A549 (cell line): ENCODE measurements at regions not wholly inside any gene's neighbourhood (a gene's known extent, or its start where the extent isn't known, plus 50 kb on each side); places are given as distances from the start of the nearest gene placed in this dataset.

Experiments
- ATAC-seq, 2 experiments: fragments of 200-7000 bp in 1 of 2; fragments of >200 bp in 1 of 2; cut with Nextera tagmentation in 1 of 2; cut with Tn5 transposase in 1 of 2; 3 replicates each; pipeline versions ENCODE4 v1.8.0 to v1.9.1; 2018 to 2020; ENCODE audit warnings: mild to moderate bottlenecking in 1 of 2, moderate library complexity in 1 of 2
- CTCF ChIA-PET: fragments of 300-600 bp; sonication (Branson Sonifier 250); formaldehyde crosslinking; extraction: SDS; loops from one replicate; lab custom pipeline; 2021; ENCODE audit warnings: antibody characterized with exemption, inconsistent platforms; lab: Yijun Ruan, JAX
- POLR2A ChIA-PET: fragments of 350-600 bp; formaldehyde crosslinking; extraction: SDS; loops from one replicate; lab custom pipeline; 2021; ENCODE audit warnings: antibody characterized with exemption, inconsistent platforms; lab: Yijun Ruan, JAX
- DNase-seq, 2 experiments: peaks; one replicate each; pipeline versions ENCODE4 v3.0.0 to v3.0.0-alpha.2; 2011 to 2016; ENCODE audit warnings: low read depth in 1 of 2, low spot score in 1 of 2
- FAIRE-seq: peaks from 2 replicates; lab custom pipeline; 2011; peaks lifted over from hg19 to GRCh38; lab: Jason Lieb, UNC
- H3K27ac ChIP-seq, 2 experiments: fragments of >200 bp; sonication (Bioruptor Twin); formaldehyde crosslinking; 3 replicates each; pipeline ENCODE4 v1.5.1; 2016 to 2017
- H3K4me1 ChIP-seq: fragments of >200 bp; sonication (Bioruptor Twin); formaldehyde crosslinking; 3 replicates; pipeline ENCODE4 v1.6.1; 2016
- H3K4me2 ChIP-seq: fragments of >200 bp; sonication (Bioruptor Twin); formaldehyde crosslinking; 3 replicates; pipeline ENCODE4 v1.6.1; 2016
- H3K4me3 ChIP-seq: fragments of >200 bp; sonication (Bioruptor Twin); formaldehyde crosslinking; 3 replicates; pipeline ENCODE4 v1.5.1; 2016
- H3K9me3 ChIP-seq: fragments of >200 bp; sonication (Bioruptor Twin); formaldehyde crosslinking; 3 replicates; pipeline ENCODE4 v1.6.1; 2016
- ATOH8 ChIP-seq: fragments of 250-450 bp; sonication (Bioruptor Pico); IDR thresholded peaks from 2 replicates; pipeline ENCODE4 v1.5.0; 2020; ENCODE audit warnings: low read depth, mild to moderate bottlenecking, moderate library complexity
- BCL3 ChIP-seq: fragments of >200 bp; sonication (Bioruptor Twin); formaldehyde crosslinking; IDR thresholded peaks from 3 replicates; pipeline ENCODE4 v1.6.1; 2016
- BHLHE40 ChIP-seq: IDR thresholded peaks from 2 replicates; pipeline ENCODE4 v1.6.1; 2012; ENCODE audit warnings: low read depth, low read length, inconsistent platforms
- CBX2 ChIP-seq: fragments of 200-600 bp; sonication (generic); IDR thresholded peaks from 2 replicates; pipeline ENCODE4 v1.6.1; 2016; ENCODE audit warnings: low read depth, mild to moderate bottlenecking, borderline replicate concordance
- CBX8 ChIP-seq: fragments of 200-600 bp; sonication (generic); IDR thresholded peaks from 2 replicates; pipeline ENCODE4 v1.6.1; 2016
- CHD2 ChIP-seq: fragments of 150-350 bp; IDR thresholded peaks from 2 replicates; pipeline ENCODE4 v1.6.1; 2014; ENCODE audit warnings: low read length; ENCODE audit not compliant: partially characterized antibody
- CHD4 ChIP-seq: fragments of 200-600 bp; sonication (generic); IDR thresholded peaks from 2 replicates; pipeline ENCODE4 v1.6.1; 2016; ENCODE audit warnings: antibody characterized with exemption, mild to moderate bottlenecking, borderline replicate concordance
- E2F6 ChIP-seq: IDR thresholded peaks from 2 replicates; pipeline ENCODE4 v1.6.1; 2012; ENCODE audit warnings: low read depth, borderline replicate concordance
- FOSB ChIP-seq: fragments of 250-450 bp; sonication (Bioruptor Pico); IDR thresholded peaks from 2 replicates; pipeline ENCODE4 v1.5.0; 2020; ENCODE audit warnings: mild to moderate bottlenecking, moderate library complexity
- FOSL2 ChIP-seq, 2 experiments: fragments of 450-650 bp in 1 of 2; fragments of >200 bp in 1 of 2; sonication (Bioruptor Twin) in 1 of 2; formaldehyde crosslinking; IDR thresholded peaks; 2 replicates each; pipeline versions ENCODE4 v1.5.0 to v1.6.1; 2016 to 2020; ENCODE audit warnings: mild to moderate bottlenecking in 1 of 2, moderate library complexity in 1 of 2
- GATA3 ChIP-seq: IDR thresholded peaks from 2 replicates; pipeline ENCODE4 v1.6.1; 2012; ENCODE audit warnings: borderline replicate concordance
- HDAC2 ChIP-seq: fragments of 200-600 bp; sonication (generic); IDR thresholded peaks from 2 replicates; pipeline ENCODE4 v1.6.1; 2016
- HES2 ChIP-seq: fragments of >200 bp; sonication (Bioruptor Twin); formaldehyde crosslinking; IDR thresholded peaks from 2 replicates; pipeline ENCODE4 v1.6.1; 2016
- HOXA7 ChIP-seq: fragments of 250-450 bp; sonication (Bioruptor Pico); IDR thresholded peaks from 2 replicates; pipeline ENCODE4 v1.5.0; 2020; ENCODE audit warnings: mild to moderate bottlenecking, moderate library complexity
- JUNB ChIP-seq: fragments of >200 bp; sonication (Bioruptor Twin); formaldehyde crosslinking; IDR thresholded peaks from 2 replicates; pipeline ENCODE4 v1.6.1; 2016
- KDM5A ChIP-seq: fragments of 200-600 bp; sonication (generic); IDR thresholded peaks from 2 replicates; pipeline ENCODE4 v1.6.1; 2016; ENCODE audit warnings: antibody characterized with exemption, mild to moderate bottlenecking
- MAFK ChIP-seq: fragments of 450-650 bp; IDR thresholded peaks from 2 replicates; pipeline ENCODE4 v1.6.1; 2014; ENCODE audit not compliant: partially characterized antibody
- MAZ ChIP-seq: fragments of 150-350 bp; IDR thresholded peaks from 2 replicates; pipeline ENCODE4 v1.6.1; 2014; ENCODE audit warnings: antibody characterized with exemption, low read depth, low read length, borderline replicate concordance
- MYC ChIP-seq: IDR thresholded peaks from 2 replicates; pipeline ENCODE4 v1.6.1; 2012; ENCODE audit warnings: mild to moderate bottlenecking, inconsistent platforms, low read length, improper control_type of control experiment, borderline replicate concordance
- PHF8 ChIP-seq: fragments of 200-600 bp; sonication (generic); IDR thresholded peaks from 2 replicates; pipeline ENCODE4 v1.6.1; 2016; ENCODE audit warnings: low read depth, mild to moderate bottlenecking, antibody characterized with exemption, moderate library complexity, borderline replicate concordance
- SMC3 ChIP-seq: fragments of >200 bp; sonication (Bioruptor Twin); formaldehyde crosslinking; IDR thresholded peaks from 3 replicates; pipeline ENCODE4 v1.6.1; 2018; ENCODE audit warnings: inconsistent platforms
- SREBF2 ChIP-seq: fragments of 450-650 bp; IDR thresholded peaks from 2 replicates; pipeline ENCODE4 v1.6.1; 2014; ENCODE audit warnings: mild to moderate bottlenecking, moderate library complexity
- TP53 ChIP-seq: fragments of 250-450 bp; sonication (Bioruptor Pico); IDR thresholded peaks from 2 replicates; pipeline ENCODE4 v1.5.0; 2021; ENCODE audit warnings: mild to moderate bottlenecking, moderate library complexity
- ZSCAN20 ChIP-seq: fragments of 250-450 bp; sonication (Bioruptor Pico); IDR thresholded peaks from 2 replicates; pipeline ENCODE4 v1.8.0; 2022; ENCODE audit warnings: mild to moderate bottlenecking, moderate library complexity
- WGBS: methylation state at CpG from one replicate; pipeline ENCODE4 v1.1.6; 2017; ENCODE audit errors: missing lambda C conversion rate; 5-methylcytosine and 5-hydroxymethylcytosine counted together

GRCh38 chr10:28841625-28842024 lies 164.3 kb downstream of the BAMBI start:
- peaks cover 47% of the 10 kb centered on the region for H3K4me1 ChIP-seq
- peak overlapping the region; percentile 14 to 58; a peak in 5 of 6 replicates for H3K27ac ChIP-seq
- TF ChIP-seq SMC3: no peak
- no peak for TF ChIP-seq FOSL2 (IDR thresholded peaks at IDR 0.05)
- TF ChIP-seq FOSL2 (CRISPR knock-in tag; IDR thresholded peaks at IDR 0.05): 0 out of 2 replicates have a peak, but pooled peaks have one; percentile 36
- CTCF ChIA-PET: interaction anchor here (1.6 to 3.3 kb wide), 3 partner anchors 34 to 150 kb away, joined by 3 to 15 read pairs (median 4); no protein-coding TSS in a partner anchor
- POLR2A ChIA-PET: interaction anchor here (0.7 kb wide), 1 partner anchor 87 kb away, joined by 3 read pairs; no protein-coding TSS in a partner anchor
- ATAC-seq (peak; percentile 51 to 52; a peak in 5 of 6 replicates), DNase-seq (peak in 1 of 2 experiments; percentile 13), FAIRE-seq (no peak)
- peak overlapping the region; percentile 61 for H3K4me2 ChIP-seq
- H3K4me3 ChIP-seq: no peak overlapping the region
- 41% methylated on average over 2 of the region's 2 CpGs for WGBS
- peaks cover 22% of the 10 kb centered on the region for H3K9me3 ChIP-seq

GRCh38 chr10:28842321-28842720 lies 165.0 kb downstream of the BAMBI start:
- POLR2A ChIA-PET: no interaction called here
- H3K27ac ChIP-seq: peak overlapping the region in 1 of 2 experiments; percentile 14; a peak in 1 of 6 replicates
- peaks cover 22% of the 10 kb centered on the region for H3K9me3 ChIP-seq
- peaks cover 43% of the 10 kb centered on the region for H3K4me1 ChIP-seq
- peak in 1 of 2 experiments; percentile 28 for DNase-seq
- TF ChIP-seq FOSL2 (IDR thresholded peaks at IDR 0.05) (no peak), FOSL2 (CRISPR knock-in tag; IDR thresholded peaks at IDR 0.05) (0 out of 2 replicates have a peak, but pooled peaks have one; percentile 29), PHF8 (no peak)
- TF ChIP-seq, all 56 proteins: peak for 1
- peak in 1 of 2 experiments; percentile 53; a peak in 3 of 6 replicates for ATAC-seq
- no peak for FAIRE-seq
- CTCF ChIA-PET: interaction anchor here (1.6 kb wide), 1 partner anchor 149 kb away, joined by 3 read pairs; no protein-coding TSS in a partner anchor
- 87% methylated on average over 3 of the region's 3 CpGs for WGBS
- Histone ChIP-seq H3K4me2 (peak overlapping the region; percentile 61; the same call in 2 of the 3 replicates), H3K4me3 (no peak overlapping the region)

GRCh38 chr10:28845009-28845682 lies 167.8 kb downstream of the BAMBI start:
- H3K27ac ChIP-seq: no peak overlapping the region
- ATAC-seq (no peak), FAIRE-seq (no peak), DNase-seq (no peak)
- CTCF ChIA-PET: no interaction called here
- H3K4me2 ChIP-seq: no peak overlapping the region
- POLR2A ChIA-PET: no interaction called here
- peaks cover 22% of the 10 kb centered on the region for H3K9me3 ChIP-seq
- peaks cover 24% of the 10 kb centered on the region for H3K4me1 ChIP-seq
- WGBS: 79% methylated on average over 4 of the region's 4 CpGs
- no peak overlapping the region for H3K4me3 ChIP-seq
- TF ChIP-seq KDM5A: peak; percentile 59; the same call in 1 of the 2 replicates
- no peak for TF ChIP-seq BCL3
- TF ChIP-seq PHF8: no peak
- TF ChIP-seq CHD4: no peak
- no peak for TF ChIP-seq HDAC2

- H3K9me3 ChIP-seq: peaks cover 18% of the 10 kb centered on the region
- CTCF ChIA-PET: interaction anchor here (2.0 kb wide), 1 partner anchor 11 kb away, joined by 5 read pairs; no protein-coding TSS in a partner anchor
These were observed 172.0 kb downstream of the BAMBI start for GRCh38 chr10:28849309-28849708.

GRCh38 chr10:28849821-28850220 lies 172.5 kb downstream of the BAMBI start:
- POLR2A ChIA-PET: no interaction called here
- no peak for ATAC-seq
- CTCF ChIA-PET: no interaction called here
- peaks cover 13% of the 10 kb centered on the region for H3K9me3 ChIP-seq
- no peak overlapping the region for H3K4me2 ChIP-seq
- H3K4me1 ChIP-seq: no peaks in the 10 kb centered on the region
- no peak for DNase-seq
- FAIRE-seq: no peak
- WGBS: 82% methylated on average over 4 of the region's 4 CpGs
- H3K4me3 ChIP-seq: no peak overlapping the region
- H3K27ac ChIP-seq: no peak overlapping the region
- TF ChIP-seq GATA3 (no peak), E2F6 (no peak), MYC (no peak), BHLHE40 (no peak), CHD2 (no peak), CHD4 (no peak), HES2 (no peak), ATOH8 (no peak), ZSCAN20 (no peak), TP53 (no peak), SREBF2 (no peak), MAFK (no peak), JUNB (no peak), CBX8 (no peak), CBX2 (no peak), MAZ (no peak)

More at GRCh38 chr10:28849309-28849708, 172.0 kb downstream of the BAMBI start:
- no peak overlapping the region for H3K27ac ChIP-seq
- no peak overlapping the region for H3K4me2 ChIP-seq
- no peak for TF ChIP-seq HOXA7 (CRISPR knock-in tag)
- no peak for TF ChIP-seq FOSB (CRISPR knock-in tag)
- TF ChIP-seq SMC3: no peak
- DNase-seq (no peak), ATAC-seq (no peak), FAIRE-seq (no peak)
- WGBS: 70% methylated on average over 3 of the region's 3 CpGs
- no peak overlapping the region for H3K4me3 ChIP-seq
- POLR2A ChIA-PET: no interaction called here
- H3K4me1 ChIP-seq: no peaks in the 10 kb centered on the region
